Spleen (tissue), 7 donors: ENCODE measurements at regions not wholly inside any gene's neighbourhood (a gene's known extent, or its start where the extent isn't known, plus 50 kb on each side); places are given as distances from the start of the nearest gene placed in this dataset.

Experiments
- POLR2A ChIP-seq, 3 donors: fragments of 450-650 bp; IDR thresholded peaks; one replicate each; pipeline ENCODE4 v1.5.1; 2017; ENCODE audit warnings: antibody characterized with exemption in 3 of 3, mild to moderate bottlenecking in 1 of 3
- POLR2AphosphoS5 ChIP-seq, 3 donors: sonication (generic); formaldehyde crosslinking; IDR thresholded peaks; one replicate each; pipeline ENCODE4 v1.5.1; 2017; ENCODE audit warnings: antibody characterized with exemption in 3 of 3
- TF ChIP-seq, protein P1 (sequence below), 11 experiments: fragments of 200-600 bp in 7 of 11; fragments of 450-650 bp in 4 of 11; sonication (generic) in 4 of 11; IDR thresholded peaks in 8 of 11; conservative IDR thresholded peaks in 3 of 11; 1 replicate in 7 of 11; 2 replicates in 4 of 11; pipeline versions ENCODE4 v1.4.0 to v1.8.0; 2016 to 2021; ENCODE audit warnings: antibody characterized with exemption in 11 of 11, inconsistent platforms in 4 of 11, mild to moderate bottlenecking in 1 of 11
- donor health status: DM: no; HTN: no; CAD: no; lungs with moderate emphysema.
- donor health status: DM: no; HTN: no; CAD: no.
- donor health status: DM: no; HTN: no; CAD: no.

DNA sequence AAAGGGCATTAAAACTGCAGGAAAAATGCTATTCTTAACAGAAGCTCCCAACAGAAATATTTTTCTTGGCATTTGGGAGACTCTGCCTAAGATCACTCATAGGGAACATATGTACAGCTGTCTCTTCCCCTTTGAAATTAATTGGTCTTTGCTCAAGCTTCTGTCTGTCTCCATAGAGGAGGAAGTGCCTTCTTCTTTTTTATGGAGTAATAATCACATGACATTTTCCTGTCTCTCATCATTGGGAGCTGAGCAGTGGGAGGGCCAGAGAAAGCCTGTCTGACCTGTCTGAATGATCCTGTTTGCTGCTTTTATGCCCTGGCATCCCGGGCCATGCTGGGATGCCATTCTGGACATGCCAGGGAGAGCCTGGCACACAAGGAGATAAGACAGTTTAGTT is 145.6 kb downstream of the AQP4 start:
- TF ChIP-seq POLR2AphosphoS5 (IDR thresholded peaks at IDR 0.05) = no peak
- no peak for TF ChIP-seq POLR2A (IDR thresholded peaks at IDR 0.05)
- TF ChIP-seq, protein P1, sequence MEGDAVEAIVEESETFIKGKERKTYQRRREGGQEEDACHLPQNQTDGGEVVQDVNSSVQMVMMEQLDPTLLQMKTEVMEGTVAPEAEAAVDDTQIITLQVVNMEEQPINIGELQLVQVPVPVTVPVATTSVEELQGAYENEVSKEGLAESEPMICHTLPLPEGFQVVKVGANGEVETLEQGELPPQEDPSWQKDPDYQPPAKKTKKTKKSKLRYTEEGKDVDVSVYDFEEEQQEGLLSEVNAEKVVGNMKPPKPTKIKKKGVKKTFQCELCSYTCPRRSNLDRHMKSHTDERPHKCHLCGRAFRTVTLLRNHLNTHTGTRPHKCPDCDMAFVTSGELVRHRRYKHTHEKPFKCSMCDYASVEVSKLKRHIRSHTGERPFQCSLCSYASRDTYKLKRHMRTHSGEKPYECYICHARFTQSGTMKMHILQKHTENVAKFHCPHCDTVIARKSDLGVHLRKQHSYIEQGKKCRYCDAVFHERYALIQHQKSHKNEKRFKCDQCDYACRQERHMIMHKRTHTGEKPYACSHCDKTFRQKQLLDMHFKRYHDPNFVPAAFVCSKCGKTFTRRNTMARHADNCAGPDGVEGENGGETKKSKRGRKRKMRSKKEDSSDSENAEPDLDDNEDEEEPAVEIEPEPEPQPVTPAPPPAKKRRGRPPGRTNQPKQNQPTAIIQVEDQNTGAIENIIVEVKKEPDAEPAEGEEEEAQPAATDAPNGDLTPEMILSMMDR (IDR thresholded peaks at IDR 0.05 in 8 of 11, conservative IDR thresholded peaks at IDR 0.05 in 3 of 11) = no peak
